COLO668 (cell line): ENCODE measurements at regions not wholly inside any gene's neighbourhood (a gene's known extent, or its start where the extent isn't known, plus 50 kb on each side); places are given as distances from the start of the nearest gene placed in this dataset.

Experiments used
- DNase-seq: peaks from one replicate; lab custom pipeline; 2025; ENCODE audit not compliant: unreplicated experiment; lab: John Stamatoyannopoulos, UW

DNA sequence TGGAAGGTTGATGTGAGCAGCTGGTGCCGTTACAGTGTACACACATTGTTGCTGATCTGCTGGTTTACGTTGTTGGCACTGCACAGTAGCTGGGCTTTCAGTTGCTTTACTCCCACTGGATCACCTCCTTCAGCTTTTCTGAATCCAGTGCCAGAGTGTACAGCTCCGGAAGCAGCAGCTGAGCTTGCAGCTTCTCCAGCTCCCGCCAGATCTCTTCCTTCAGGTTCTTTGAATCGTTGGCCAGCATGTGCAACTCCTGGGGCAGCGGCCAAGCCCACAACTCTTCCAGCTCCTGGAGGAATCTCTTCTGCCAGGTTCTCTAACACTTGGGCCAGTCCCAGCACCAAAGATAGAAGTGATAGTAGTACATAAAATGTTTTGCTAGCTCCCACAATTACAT is 149.7 kb upstream of the RRP15 start:
- DNase-seq = no peak

DNA sequence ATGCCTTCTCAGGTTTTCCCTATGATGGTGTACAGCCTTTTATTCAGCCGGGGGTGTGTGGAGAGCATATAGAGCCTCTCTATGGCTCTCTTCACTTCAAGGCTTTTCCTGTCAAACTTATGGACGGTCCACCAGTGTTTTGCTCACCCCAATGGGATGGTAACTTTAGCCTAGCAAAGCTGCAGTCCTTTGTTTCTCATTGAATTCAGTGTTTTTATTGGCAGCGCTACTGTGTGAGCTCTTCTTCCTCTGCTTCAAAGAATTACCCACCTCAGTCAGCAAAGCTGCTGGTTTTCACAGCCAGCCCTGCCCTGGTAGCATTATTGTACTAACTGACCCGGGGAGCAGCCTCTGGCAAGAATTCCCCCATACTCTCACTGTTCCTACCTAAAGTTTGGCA is 145.3 kb upstream of the RRP15 start:
- DNase-seq = no peak

DNA sequence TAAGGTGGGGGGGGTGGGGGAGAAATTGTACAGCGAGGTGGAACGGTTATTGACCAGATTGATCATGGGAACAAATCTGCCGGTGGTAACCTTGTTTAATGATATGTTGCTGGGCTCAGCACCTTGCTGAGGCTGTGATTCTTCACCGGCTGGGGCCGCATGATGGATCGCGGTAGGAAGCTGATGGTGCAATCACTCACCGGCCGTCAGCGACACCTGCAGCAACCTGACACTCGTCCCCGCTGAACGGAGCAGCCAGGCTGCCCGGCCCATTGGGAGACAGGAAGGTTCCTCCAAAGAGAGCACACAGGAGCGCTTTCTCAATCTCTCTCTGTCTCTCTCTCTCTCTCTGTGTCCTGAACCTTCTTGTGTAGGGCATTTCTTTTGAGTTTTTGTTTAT is 128.5 kb upstream of the RRP15 start:
- DNase-seq = peak; percentile 86

DNA sequence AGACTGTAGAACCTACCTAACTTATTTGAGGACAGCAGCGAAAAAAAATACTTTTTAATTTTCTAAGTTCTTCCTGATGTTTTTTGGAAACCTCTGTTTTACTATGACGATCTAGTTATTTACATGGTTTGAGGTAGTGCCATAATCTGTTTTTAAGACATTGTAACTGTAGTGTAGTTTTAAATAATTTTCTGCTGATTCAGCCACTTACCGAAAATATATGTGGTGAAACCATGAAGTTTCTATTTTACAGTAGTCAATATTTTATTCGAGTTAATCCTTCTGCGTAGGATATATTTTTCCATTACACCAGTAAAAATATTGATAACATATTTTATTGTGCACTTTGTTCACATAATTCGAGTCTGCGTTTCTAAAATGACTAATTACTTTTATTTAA is 121.7 kb upstream of the RRP15 start:
- DNase-seq = no peak

DNA sequence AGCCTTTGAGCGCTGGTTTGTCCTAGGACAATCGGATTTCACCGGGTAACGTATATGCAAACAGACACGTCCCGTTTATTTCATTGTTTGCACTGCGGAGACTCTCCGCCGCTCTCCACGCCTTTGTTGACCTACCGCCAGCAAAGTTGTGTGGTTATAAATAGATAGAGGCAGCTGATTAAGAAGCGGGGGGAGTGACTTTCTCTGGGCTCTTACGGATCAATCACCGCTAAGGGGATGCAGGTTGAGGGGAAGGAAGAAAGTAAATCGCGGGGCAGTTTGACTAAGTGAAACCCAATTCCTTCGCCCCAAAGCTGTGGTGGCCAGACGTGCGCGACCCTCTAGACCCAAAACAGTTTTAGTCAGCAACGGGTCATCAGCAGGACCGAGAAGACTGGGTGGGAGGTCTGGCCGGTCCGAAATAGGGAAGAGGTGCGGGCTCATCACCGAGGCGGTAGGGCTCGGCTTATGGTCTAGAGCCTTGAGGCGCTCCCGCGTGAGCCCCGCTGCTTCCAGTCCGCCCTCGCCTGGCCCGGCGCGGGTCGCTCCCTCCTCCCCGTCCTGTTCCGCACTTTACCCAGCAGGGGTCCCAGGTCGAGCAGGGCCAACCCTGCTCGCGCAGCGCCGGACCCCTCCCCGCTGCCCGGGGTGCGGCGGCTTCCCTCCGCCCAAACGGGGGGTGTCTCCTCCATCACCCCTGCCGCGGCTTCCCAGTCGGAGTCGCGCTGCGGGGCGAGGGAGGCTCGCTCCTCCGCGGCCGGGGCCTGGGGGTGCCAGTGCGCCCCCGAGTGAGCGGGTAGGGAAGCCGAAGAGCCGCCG is 120.8 kb upstream of the RRP15 start:
- peak; percentile 77 for DNase-seq

DNA sequence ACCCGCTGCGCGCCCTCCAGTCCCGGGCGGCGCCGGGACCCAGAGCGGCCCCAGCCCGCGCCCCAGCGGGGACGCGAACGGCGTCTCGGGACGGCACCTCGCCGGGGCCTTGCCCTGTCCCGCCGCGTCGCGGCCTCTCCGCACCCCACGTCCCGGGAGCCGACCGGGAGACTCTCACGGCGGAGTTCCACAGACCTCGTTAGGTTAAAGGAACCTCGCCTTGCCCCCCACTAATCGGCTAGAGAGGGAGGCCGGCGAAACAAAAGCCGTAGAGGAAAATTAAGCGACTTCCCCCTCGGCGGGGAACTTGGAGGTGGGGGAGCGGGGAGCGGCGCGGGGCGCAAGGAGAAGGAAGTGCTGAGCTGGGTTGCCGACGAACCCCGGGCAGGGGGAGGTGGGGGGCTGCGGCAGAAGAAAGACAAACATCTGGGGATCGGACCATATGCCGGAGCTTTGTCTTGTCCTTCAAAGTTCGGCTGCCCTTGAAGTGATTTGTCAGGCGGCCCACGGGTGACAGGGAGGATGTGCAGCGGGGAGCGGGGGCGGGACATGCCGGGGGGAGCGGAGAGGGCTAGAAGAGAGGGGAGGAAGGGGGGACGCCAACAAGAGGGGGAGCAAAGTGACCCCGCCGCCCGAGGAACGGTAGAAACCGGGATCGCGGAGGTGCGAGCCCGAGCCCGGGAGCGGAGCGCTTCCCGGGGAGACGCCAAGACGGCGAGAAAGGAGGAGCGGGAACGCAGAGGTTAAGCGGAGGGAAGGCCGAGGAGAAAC is 120.0 kb upstream of the RRP15 start:
- DNase-seq = peak; percentile 71

DNA sequence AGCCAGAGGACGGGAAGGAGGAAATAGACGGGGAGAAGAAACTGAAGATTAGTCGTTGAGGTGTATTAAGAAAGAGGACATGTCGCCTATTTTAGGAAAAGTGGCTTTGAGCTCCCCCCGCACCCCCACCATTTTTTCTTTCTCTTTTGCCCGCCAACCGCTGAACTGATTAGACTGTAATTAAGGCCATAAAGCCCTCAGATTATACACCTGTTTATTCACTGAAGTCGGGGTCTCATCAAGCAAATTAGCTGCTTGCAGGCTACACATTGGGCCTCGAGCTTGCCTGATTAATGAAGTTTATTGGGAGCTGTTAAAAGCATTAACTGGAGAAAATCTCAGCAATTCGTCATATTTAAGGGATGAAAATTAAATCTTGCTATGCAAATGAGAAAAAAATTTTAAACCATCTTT is 119.4 kb upstream of the RRP15 start:
- DNase-seq = no peak

DNA sequence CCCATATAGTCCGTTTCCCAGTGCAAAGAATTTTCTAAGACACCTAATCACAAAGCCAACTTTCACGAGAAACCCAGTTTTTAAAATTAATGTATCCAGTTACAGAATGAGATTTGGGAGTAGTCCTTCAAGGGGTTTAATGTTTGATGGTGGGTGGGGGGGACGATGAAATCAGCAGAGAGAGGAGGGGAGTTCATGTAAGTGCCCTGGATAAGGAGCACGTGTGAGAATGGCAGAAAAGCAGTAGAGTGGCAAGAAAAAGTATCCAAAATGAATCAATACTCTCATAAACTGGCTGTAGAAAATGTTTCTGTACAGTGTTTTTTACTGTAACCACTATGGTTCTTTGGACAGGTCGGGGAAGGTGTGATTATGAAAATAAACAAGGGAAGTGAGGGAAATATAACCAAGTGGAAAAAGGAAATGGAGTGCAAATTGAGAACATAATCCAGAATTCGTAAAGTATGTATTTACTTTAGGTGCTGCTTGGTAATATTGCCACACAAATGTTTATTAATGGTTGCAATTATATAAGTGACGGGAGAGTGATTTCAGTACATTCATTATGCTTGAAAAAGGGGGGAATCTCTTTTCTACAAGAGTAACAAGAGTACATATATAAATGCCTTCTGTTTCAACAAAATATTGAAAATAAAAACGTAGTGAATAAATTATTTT is 118.7 kb upstream of the RRP15 start:
- DNase-seq = no peak

DNA sequence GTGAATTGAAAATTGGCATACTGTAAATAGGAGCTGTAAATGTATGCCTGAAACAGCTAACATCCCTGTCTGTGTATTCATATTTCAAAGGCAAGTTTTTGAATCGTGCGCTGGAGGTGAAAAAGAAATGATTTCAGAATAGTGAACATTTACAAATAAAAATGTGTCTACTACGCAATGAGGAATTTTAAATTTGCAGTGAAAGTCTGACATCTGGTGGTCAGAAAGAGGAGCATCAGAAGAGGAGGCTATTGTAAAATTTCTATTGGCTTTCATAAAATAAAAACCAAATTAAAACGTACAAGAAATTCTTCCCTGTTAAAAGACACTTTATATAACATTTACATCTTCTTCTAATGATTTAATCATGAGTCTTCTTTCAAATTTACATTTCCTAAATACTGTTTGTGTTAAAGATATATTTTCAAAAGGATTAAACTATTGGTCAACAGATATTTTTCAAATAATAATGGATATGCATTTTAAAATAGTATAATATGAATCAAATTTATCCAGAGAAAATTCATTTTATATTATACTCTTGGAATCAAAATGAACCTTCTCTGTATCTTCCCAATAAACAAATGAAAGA is 113.7 kb upstream of the RRP15 start:
- DNase-seq = no peak

DNA sequence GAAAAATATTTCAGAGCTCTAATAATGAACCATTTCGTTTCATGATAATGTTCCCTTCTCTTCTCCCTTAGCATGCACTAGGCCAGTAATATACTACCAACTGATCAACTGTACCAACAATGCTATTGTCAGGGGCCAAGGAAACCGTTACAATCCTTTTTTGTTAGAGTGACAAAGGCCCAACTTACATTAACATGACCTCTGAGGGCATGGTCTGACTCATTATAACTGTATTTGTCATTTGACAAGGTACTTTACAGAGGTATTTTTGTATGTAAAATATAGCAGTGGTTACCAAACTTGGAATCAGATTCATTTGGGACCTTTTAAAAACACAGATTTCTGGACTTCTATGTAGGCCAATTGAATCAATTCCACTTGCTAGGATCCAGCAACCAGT is 102.6 kb upstream of the RRP15 start:
- no peak for DNase-seq

DNA sequence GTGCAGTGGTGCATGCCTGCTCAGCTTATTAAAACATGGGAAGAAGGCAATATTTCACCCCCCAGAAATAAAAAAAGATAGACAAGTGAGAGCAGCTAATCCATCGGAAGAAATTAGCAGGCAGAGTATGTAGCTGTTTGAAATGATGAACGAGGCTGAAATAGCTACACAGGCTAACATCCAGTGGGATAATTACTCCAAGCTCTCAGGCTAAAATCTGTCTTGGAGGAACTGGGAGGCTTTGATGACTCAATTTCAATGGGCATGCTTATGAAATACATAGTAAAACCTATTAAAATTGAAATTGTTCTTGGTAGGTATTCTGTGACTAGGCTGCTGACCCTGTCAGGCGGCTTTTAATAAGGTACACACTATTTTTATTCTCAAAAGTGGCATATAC is 84.1 kb upstream of the RRP15 start:
- DNase-seq = no peak

DNA sequence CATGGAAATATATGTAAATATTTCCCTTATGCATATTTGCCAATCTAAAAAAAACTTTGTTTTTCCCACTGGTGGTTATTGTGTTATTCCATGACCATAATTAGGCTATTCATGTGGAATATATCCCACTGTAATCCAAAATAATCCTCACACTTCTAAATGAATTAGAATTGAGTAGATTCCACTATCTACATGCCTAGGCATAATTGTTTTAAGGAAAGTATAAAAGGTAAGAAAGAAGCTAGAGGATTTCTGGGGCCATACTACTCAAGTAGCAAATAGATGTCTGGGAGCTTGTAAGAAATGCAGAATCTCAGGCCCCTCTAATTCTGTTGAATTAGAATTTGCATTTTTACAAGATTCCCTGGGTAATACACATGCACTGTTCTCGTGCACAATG is 83.5 kb upstream of the RRP15 start:
- no peak for DNase-seq

DNA sequence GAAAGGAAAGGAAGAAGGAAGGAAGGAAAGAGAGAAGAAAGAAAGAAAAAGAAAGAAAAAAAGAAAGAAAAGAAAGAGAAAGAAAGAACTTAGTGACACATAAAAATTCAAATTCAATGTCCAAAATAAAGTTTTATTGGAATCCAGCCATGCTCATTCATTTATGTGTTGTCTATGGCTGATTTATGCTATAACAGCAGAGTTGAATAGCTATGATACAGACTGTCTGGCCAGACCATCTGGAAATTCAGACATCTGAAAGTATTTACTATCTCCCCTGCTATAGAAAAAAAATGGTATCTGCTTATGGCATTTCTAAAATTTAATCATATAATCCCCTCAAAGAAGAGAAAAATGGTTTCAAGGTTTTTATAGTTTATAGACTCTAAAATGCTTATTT is 79.4 kb upstream of the RRP15 start:
- DNase-seq = no peak

DNA sequence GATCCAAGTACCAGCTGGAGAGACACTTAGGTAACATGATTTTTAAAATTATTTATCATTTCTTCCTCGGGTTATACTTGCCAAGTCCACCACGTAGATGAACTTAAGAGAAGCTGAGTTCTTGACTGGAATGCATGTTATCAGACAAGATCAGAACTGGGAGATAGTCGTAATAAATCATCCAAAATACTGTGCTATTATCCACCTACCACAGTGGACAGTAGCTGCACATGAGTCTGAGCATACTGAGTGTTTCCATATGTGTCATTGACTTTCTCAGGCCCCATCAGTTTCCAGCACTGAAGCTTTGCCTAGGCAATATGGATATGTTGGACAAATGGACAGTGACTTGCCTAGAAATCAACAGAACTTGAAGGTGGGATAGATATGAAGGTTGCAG is 77.9 kb upstream of the RRP15 start:
- DNase-seq = no peak

DNA sequence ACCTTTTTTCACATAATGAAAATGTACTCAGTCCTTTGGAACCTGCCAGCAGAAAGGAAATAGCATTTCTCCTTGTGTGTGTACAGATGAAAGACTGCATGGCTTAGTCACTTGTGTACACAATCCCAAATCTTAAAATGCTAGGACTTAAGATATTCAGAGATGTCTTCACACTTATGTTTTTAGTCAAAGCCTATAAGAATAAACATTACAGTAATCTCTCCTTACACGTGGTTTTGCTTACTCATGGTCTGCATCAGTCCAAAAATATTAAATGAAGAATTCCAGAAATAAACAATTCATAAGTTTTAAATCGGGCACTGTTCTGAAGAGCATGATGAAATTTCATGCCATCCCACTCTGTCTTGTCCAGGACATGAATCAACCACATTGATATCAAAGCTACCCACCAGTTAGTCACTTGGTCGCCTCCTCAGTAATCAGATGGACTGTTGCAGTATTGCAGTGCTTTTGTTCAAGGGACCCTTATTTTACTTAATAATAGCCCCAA is 75.7 kb upstream of the RRP15 start:
- no peak for DNase-seq

DNA sequence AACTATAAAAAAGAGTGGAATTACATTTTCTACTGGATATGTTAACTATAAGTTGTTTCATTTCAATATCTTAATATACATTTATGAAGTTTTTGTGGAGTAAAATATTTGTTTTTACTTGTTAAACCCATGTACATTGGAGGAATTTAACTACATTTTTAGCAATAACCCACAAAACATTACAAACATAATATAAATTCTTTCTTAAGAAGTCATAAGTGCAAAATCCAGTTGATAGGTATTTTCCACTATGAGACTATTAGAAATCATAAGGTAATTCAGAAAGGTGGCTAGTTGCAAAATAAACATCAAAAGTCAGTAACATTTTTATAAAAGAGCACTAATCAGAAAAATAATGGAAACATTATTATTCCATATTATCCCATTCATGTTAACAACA is 73.9 kb upstream of the RRP15 start:
- no peak for DNase-seq

DNA sequence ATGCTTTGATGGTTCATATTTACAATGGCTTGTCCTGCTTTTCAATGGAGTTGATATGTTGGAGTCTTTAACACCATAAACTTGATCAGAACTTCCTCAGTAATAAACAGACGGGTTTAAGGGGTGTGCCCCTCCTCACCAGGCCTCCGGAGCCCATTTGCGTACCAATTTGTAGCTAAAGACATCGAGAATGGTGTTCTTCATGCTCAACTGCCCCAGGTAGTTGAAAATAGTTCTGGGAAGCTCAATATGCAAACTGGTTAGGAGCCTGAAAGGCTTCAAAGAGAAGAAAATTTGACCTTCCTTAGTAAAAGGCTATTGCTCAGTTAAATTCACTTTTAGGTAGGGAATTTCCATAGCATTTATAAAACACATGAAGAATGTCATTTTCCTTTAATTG is 68.1 kb upstream of the RRP15 start:
- DNase-seq = no peak

DNA sequence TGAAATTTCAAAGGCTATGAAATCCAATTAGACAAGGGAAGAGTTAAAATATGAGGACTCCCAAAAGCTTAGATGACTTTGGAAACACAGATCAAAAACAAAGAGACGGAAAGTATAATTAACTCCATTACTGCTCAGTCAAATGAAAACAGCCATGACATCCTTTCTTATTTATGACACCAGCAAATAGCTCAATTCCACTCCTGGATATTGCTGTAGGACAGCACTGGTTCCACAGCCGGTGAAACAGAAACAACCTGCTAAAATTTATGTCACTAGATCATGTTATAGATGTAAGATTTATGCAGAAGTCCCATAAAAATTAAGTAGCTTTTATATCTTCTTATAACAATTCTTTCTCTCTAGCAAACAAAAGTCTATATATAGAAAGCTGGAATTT is 65.6 kb upstream of the RRP15 start:
- no peak for DNase-seq

DNA sequence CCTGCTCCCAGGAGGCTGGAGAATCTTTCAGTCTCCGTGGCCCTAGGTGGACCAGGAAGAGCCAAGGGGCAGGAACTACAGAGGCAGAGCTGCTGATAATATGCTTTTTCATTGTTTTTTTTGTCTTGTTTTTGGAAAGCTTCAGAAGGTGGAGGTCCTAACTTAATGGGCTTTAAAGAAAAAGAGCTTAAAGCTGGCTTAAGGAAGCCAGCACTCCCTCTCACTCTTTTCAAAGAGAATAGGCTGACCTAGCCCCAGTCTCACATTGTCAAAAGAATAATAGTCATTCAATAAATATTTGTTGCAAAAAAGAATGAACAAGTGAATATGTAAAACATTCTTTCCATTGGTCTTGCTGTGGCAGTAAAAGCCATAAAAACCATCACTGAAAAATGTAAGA is 61.0 kb upstream of the RRP15 start:
- DNase-seq = no peak

DNA sequence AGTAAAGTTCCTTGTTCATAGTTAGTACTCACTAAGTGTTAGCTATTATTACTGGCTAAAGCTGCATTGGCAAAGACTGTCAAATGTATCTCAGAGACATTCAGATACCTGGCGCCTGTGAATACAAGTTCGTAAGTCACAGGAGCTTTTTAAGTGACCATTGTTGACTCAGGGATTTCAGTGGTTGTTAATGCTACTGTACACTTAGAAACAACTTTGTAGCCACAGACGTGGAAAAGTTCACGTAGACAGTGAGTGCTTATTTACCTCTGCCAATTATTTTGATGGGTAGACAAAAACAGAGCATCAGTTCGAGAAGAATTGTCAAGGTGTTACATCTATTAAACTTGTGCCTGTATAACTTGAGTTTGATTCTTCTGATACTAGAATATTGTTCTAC is 59.1 kb upstream of the RRP15 start:
- DNase-seq = no peak
